DND-41 (cell line): ENCODE measurements at regions not wholly inside any gene's neighbourhood (a gene's known extent, or its start where the extent isn't known, plus 50 kb on each side); places are given as distances from the start of the nearest gene placed in this dataset.

ENCODE experiments used
- EZH2 ChIP-seq: IDR thresholded peaks from 3 replicates; pipeline ENCODE4 v1.6.1; 2012; ENCODE audit warnings: borderline replicate concordance, low read depth, mild to moderate bottlenecking, moderate library complexity, low read length, inconsistent platforms; ENCODE audit not compliant: severe bottlenecking
- TF ChIP-seq, protein P1 (sequence below): IDR thresholded peaks from 2 replicates; pipeline ENCODE4 v1.5.1; 2012; ENCODE audit warnings: borderline replicate concordance, low read length, moderate library complexity, mild to moderate bottlenecking; ENCODE audit not compliant: poor library complexity, severe bottlenecking; ENCODE audit errors: extremely low read depth

DNA sequence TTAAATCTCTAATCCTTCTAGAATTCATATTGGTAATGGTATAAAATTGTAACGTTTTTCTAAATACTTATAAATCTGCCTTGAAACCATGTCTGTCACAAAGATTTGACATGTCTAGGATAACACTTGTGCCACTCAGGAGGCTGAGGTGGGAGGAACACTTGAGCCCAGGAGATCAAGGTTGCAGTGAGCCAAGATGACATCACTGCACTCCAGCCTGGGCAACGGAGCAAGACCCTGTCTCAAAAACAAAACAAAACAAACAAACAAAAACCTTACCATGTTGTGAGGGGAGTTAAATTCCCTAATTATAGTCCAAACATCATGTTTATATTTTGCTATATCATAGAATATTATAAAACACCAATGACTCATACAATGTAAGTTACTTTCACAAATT, 317.5 kb upstream of the SOX5 start:
- no peak for TF ChIP-seq EZH2
- TF ChIP-seq, protein P1, sequence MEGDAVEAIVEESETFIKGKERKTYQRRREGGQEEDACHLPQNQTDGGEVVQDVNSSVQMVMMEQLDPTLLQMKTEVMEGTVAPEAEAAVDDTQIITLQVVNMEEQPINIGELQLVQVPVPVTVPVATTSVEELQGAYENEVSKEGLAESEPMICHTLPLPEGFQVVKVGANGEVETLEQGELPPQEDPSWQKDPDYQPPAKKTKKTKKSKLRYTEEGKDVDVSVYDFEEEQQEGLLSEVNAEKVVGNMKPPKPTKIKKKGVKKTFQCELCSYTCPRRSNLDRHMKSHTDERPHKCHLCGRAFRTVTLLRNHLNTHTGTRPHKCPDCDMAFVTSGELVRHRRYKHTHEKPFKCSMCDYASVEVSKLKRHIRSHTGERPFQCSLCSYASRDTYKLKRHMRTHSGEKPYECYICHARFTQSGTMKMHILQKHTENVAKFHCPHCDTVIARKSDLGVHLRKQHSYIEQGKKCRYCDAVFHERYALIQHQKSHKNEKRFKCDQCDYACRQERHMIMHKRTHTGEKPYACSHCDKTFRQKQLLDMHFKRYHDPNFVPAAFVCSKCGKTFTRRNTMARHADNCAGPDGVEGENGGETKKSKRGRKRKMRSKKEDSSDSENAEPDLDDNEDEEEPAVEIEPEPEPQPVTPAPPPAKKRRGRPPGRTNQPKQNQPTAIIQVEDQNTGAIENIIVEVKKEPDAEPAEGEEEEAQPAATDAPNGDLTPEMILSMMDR = no peak
